Upper lobe of right lung (tissue), 1 donor: ENCODE measurements at regions not wholly inside any gene's neighbourhood (a gene's known extent, or its start where the extent isn't known, plus 50 kb on each side); places are given as distances from the start of the nearest gene placed in this dataset.

Source experiments
- ATAC-seq: fragments of 200-7000 bp; cut with Tn5 transposase; one replicate; pipeline ENCODE4 v1.9.1; 2020; ENCODE audit warnings: mild to moderate bottlenecking, moderate library complexity
- DNase-seq: peaks from one replicate; pipeline ENCODE4 v3.0.0-alpha.2; 2020
- H3K27ac ChIP-seq: fragments of 200-600 bp; one replicate; pipeline ENCODE4 v1.8.0; 2022
- H3K27me3 ChIP-seq: fragments of 200-600 bp; one replicate; pipeline ENCODE4 v1.8.0; 2022; ENCODE audit warnings: mild to moderate bottlenecking
- H3K36me3 ChIP-seq: fragments of 200-600 bp; one replicate; pipeline ENCODE4 v1.8.0; 2022
- H3K4me1 ChIP-seq: fragments of 200-600 bp; one replicate; pipeline ENCODE4 v1.8.0; 2022
- H3K4me3 ChIP-seq: fragments of 200-600 bp; one replicate; pipeline ENCODE4 v1.8.0; 2022; ENCODE audit warnings: mild to moderate bottlenecking
- H3K9me3 ChIP-seq: fragments of 200-600 bp; one replicate; pipeline ENCODE4 v1.8.0; 2022
- CTCF ChIP-seq: fragments of 200-600 bp; IDR thresholded peaks from one replicate; pipeline ENCODE4 v1.8.0; 2022; ENCODE audit warnings: antibody characterized with exemption
- intact Hi-C: fragments of 100-400 bp; cut with DNase I; formaldehyde crosslinking; loops from one replicate; pipeline ENCODE4 v1.11.0; 2022
- donor health status: DM: no; HTN: yes; CAD: no; lungs with severe emphysema.

GRCh38 chr15:99895956-99896311 lies 162.7 kb upstream of the LYSMD4 start:
- Histone ChIP-seq H3K27me3 (no peaks in the 10 kb centered on the region), H3K27ac (no peak overlapping the region), H3K4me1 (no peaks in the 10 kb centered on the region), H3K9me3 (no peaks in the 10 kb centered on the region), H3K4me3 (no peak overlapping the region), H3K36me3 (no peaks in the 10 kb centered on the region)
- TF ChIP-seq CTCF, result no peak
- intact Hi-C loops, result no loop called here
- ATAC-seq (no peak), DNase-seq (no peak)

GRCh38 chr15:99895189-99895955 lies 162.1 kb upstream of the LYSMD4 start:
- no peak for DNase-seq
- Histone ChIP-seq H3K4me1 (no peaks in the 10 kb centered on the region), H3K27me3 (no peaks in the 10 kb centered on the region), H3K4me3 (no peak overlapping the region), H3K9me3 (no peaks in the 10 kb centered on the region), H3K36me3 (no peaks in the 10 kb centered on the region), H3K27ac (no peak overlapping the region)
- intact Hi-C loops, result no loop called here
- no peak for TF ChIP-seq CTCF
- no peak for ATAC-seq

- ATAC-seq (no peak), DNase-seq (no peak)
- H3K27ac ChIP-seq, result no peak overlapping the region
- TF ChIP-seq CTCF, result no peak
- no peaks in the 10 kb centered on the region for H3K9me3 ChIP-seq
- intact Hi-C loops, result no loop called here
- H3K4me1 ChIP-seq, result no peaks in the 10 kb centered on the region
- H3K4me3 ChIP-seq, result no peak overlapping the region
- no peaks in the 10 kb centered on the region for H3K27me3 ChIP-seq
- no peaks in the 10 kb centered on the region for H3K36me3 ChIP-seq
Observed at GRCh38 chr15:99878835-99879234, 145.6 kb upstream of the LYSMD4 start.

GRCh38 chr15:99873451-99873850 lies 140.2 kb upstream of the LYSMD4 start:
- Histone ChIP-seq H3K27ac (no peak overlapping the region), H3K27me3 (no peaks in the 10 kb centered on the region), H3K4me1 (no peaks in the 10 kb centered on the region), H3K4me3 (no peak overlapping the region), H3K9me3 (no peaks in the 10 kb centered on the region), H3K36me3 (no peaks in the 10 kb centered on the region)
- no peak for TF ChIP-seq CTCF
- intact Hi-C loops, result no loop called here
- ATAC-seq, result no peak
- DNase-seq, result no peak

GRCh38 chr15:99863550-99864198 lies 130.4 kb upstream of the LYSMD4 start:
- ATAC-seq, result no peak
- Histone ChIP-seq H3K9me3 (no peaks in the 10 kb centered on the region), H3K36me3 (no peaks in the 10 kb centered on the region), H3K27me3 (no peaks in the 10 kb centered on the region), H3K4me1 (no peaks in the 10 kb centered on the region), H3K27ac (no peak overlapping the region), H3K4me3 (no peak overlapping the region)
- DNase-seq, result no peak
- intact Hi-C loops, result no loop called here
- no peak for TF ChIP-seq CTCF
